ENCODE measurements at regions not wholly inside any gene's neighbourhood (a gene's known extent, or its start where the extent isn't known, plus 50 kb on each side); places are given as distances from the start of the nearest gene placed in this dataset.

DNA sequence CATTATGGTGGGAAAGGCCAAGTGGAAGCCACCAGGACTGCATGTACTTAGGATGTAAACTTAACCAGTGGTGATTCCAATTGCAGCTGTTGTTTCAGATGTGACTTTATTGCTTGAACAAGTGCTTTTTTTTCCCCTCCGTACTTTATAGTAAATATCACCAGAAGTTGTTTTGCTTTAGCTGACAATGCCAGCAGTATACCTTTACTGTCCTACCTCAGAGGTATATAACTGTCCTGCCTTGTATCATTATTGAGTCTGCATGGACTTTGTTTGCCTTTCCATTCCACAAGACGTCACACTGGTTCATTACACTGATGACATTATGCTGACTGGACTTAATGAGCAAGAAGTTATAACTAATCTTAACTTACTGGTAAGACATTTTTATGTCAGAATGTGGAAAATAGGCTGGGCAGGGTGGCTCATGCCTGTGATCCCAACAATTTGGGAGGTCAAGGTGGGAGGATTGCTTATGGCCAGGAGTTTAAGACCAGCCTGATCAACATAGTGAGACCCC, 77.1 kb upstream of the RAB18 start:
- H3K4me3 ChIP-seq (ENCODE audit: control insufficient read depth, low read depth, low read length): no peak overlapping the region
- TF ChIP-seq, protein P1, sequence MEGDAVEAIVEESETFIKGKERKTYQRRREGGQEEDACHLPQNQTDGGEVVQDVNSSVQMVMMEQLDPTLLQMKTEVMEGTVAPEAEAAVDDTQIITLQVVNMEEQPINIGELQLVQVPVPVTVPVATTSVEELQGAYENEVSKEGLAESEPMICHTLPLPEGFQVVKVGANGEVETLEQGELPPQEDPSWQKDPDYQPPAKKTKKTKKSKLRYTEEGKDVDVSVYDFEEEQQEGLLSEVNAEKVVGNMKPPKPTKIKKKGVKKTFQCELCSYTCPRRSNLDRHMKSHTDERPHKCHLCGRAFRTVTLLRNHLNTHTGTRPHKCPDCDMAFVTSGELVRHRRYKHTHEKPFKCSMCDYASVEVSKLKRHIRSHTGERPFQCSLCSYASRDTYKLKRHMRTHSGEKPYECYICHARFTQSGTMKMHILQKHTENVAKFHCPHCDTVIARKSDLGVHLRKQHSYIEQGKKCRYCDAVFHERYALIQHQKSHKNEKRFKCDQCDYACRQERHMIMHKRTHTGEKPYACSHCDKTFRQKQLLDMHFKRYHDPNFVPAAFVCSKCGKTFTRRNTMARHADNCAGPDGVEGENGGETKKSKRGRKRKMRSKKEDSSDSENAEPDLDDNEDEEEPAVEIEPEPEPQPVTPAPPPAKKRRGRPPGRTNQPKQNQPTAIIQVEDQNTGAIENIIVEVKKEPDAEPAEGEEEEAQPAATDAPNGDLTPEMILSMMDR (IDR thresholded peaks at IDR 0.05; ENCODE audit: control insufficient read depth, insufficient read depth, low read depth, low read length, missing control alignments): no peak
- no peak for DNase-seq (ENCODE audit: low read depth)

DNA sequence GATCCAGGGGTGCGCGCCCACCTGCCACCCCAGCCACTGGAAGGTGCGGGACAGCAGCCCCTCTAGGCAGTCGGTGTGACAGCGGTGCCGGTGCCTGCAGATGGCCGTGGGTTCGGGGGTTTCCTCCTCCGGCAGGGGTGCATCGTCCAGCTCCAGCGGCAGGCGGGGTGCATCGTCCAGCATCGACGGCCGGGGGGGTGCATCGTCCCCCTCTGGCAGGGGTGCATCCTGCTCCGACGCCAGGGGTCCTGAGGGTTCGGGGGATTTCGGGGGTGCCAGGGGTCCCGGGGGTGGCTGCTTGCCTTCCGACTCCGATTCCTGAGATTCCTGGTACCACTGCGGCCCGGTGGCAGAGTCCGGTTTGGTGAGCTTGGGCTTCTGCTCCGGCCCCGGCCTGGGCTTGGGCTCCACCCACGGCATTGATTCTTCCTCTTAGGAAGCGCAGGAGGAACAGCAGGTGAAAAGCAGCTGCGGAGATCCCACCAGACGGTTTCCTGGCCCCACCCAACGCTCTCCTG, 90.2 kb upstream of the RAB18 start:
- no peak for DNase-seq (ENCODE audit: low read depth)
- TF ChIP-seq, protein P1 (IDR thresholded peaks at IDR 0.05; ENCODE audit: control insufficient read depth, insufficient read depth, low read depth, low read length, missing control alignments): no peak
- no peak overlapping the region for H3K4me3 ChIP-seq (ENCODE audit: control insufficient read depth, low read depth, low read length)

DNA sequence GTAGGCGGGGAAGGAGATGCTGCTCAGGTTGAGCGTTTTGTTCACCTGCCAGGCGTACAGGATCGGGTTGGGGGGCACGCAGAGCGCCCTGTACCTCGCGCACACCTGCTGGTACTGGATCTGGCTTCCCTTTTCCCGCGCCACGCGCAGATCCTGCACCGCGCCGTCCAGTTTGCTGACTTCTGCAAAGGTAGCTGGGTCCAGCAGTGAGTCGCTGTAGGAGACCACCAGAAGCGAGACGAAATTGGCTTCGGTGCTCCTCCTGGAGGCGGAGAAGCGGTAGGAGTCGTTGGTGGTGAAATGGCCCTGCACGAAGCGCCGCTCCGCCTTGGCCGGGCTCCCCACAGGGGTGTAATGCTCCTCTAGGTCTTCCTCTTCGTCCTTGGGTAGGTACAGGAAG, 90.7 kb upstream of the RAB18 start:
- H3K4me3 ChIP-seq (ENCODE audit: control insufficient read depth, low read depth, low read length): no peak overlapping the region
- DNase-seq (ENCODE audit: low read depth): no peak
- TF ChIP-seq, protein P1 (IDR thresholded peaks at IDR 0.05; ENCODE audit: control insufficient read depth, insufficient read depth, low read depth, low read length, missing control alignments): no peak

DNA sequence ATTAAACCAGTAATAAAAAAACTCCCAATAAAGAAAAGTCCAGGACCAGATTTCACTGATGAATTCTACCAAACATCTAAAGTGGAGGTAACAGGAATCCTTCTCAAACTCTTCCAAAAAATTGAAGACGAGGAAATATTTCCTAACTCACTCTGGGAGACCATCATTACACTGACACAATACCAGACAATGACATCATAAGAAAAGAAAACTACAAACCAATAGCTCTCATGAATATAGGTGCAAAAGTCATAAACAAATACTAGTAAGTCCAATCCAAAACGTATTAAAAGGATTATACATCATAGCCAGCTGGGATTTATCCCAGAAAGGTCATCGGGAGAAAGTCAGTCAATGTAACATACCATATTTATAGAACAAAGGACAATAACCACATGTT, 94.0 kb upstream of the RAB18 start:
- TF ChIP-seq, protein P1 (IDR thresholded peaks at IDR 0.05; ENCODE audit: control insufficient read depth, insufficient read depth, low read depth, low read length, missing control alignments): no peak

DNA sequence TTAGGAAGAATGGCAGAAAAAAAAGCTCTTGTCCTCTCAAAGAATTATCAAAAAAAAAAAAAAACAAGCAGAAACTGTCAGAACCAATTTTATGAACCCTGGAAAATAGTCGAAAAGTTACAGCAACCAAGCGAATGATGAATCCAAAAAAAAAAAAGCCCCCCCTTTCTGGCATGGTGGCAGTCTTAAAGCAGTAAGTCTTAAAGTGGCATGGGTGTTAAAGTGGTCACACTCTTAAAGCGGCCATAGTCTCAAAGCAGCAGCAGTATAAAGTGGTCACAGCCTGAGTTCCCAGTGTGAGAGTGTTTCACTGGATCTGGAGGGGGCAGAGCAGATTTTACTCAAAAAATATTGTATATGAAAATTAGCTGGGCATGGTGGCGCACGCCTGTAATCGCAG, 96.8 kb upstream of the RAB18 start:
- DNase-seq (ENCODE audit: low read depth): no peak
- H3K4me3 ChIP-seq (ENCODE audit: control insufficient read depth, low read depth, low read length): no peak overlapping the region
- TF ChIP-seq, protein P1 (IDR thresholded peaks at IDR 0.05; ENCODE audit: control insufficient read depth, insufficient read depth, low read depth, low read length, missing control alignments): no peak

More for the DNA sequence above, 94.0 kb upstream of the RAB18 start:
- no peak for DNase-seq (ENCODE audit: low read depth)
- H3K4me3 ChIP-seq (ENCODE audit: control insufficient read depth, low read depth, low read length): no peak overlapping the region

DNA sequence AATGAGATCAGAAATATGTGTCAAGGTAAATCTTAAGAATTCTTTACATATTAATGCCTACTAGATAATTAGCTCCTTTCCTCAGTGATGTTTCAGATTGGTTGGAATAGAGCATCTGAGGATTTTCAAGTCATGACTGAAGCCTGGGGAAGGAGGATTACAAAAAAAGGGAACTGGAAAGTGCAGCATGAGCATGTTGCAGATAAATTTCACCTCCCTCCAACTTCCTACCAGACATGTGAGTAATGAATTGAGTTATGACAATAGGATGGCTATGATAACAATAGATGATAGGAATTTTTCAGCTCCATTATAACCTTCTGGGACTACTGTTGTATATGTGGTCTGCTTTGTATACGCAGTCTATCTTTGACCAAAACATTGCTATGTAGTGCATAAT, 104.2 kb upstream of the RAB18 start:
- no peak for DNase-seq (ENCODE audit: low read depth)
- no peak overlapping the region for H3K4me3 ChIP-seq (ENCODE audit: control insufficient read depth, low read depth, low read length)
- TF ChIP-seq, protein P1 (IDR thresholded peaks at IDR 0.05; ENCODE audit: control insufficient read depth, insufficient read depth, low read depth, low read length, missing control alignments): no peak

Measured in AG09309 (cell line).